HG02571 (cell line): ENCODE measurements at regions not wholly inside any gene's neighbourhood (a gene's known extent, or its start where the extent isn't known, plus 50 kb on each side); places are given as distances from the start of the nearest gene placed in this dataset.

Experiments
- ATAC-seq: cut with Tn5 transposase; IDR thresholded peaks from one replicate; pipeline ENCODE4 v1.9.1; 2021; ENCODE audit warnings: mild to moderate bottlenecking, moderate library complexity; ENCODE audit not compliant: unreplicated experiment

- no peak for ATAC-seq
Observed at GRCh38 chr6:113381232-113381631, 475.9 kb upstream of the MARCKS start.

- no peak for ATAC-seq
Observed at GRCh38 chr6:113381959-113382358, 475.2 kb upstream of the MARCKS start.

DNA sequence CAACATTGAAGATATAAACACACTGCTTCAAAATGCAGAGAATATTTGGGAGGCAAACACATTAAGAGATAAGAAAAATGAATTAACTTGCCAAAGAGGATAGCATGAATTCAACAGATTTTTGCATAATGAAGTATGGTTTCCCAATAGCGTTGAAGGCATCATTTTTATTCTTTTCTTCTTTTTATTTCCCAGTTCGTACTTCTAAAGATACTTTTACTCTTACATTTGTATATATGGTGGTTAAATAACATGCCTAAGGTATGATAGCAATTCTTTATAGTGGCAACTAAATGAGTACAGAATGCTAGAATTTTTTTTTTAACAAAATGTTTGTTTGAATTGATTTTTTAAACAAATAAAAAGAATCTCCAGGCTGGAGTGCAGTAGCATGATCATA lies 473.4 kb upstream of the MARCKS start:
- no peak for ATAC-seq

DNA sequence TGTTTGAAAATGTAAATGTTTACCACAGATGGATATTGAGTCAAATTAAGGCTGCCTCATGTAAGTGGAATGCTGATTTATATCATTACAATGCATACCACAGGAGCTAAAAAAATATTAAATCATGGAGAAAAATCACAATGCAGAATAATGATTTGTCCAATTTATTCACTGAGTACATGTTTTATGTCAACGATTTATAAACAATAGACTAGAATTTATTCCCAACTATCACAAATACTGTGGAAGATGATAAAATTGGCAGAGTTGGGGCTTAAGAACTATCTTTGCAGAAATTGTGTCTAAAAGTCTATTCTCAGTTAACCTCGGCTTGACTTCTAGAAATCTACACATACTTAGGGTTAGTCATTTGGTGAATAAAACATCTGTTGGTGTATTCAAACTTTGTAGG lies 472.1 kb upstream of the MARCKS start:
- no peak for ATAC-seq

DNA sequence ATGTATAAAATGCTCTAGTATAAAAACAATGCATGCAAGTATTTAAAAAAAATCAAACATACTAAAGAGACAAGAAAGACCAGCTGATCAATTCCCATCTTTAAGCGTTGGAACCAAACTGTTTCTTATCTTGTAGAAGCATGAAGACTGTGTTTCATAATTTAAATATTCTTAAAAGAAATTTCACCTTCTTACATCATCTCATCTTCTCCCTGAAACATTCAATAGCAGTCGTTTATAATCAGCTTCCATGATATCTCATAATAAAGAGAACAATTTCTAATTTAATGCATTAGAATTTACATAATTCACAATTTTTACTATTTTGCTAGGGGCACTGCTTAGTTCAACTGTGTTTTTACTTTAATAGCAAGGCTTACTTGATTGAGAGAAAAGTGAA lies 468.1 kb upstream of the MARCKS start:
- ATAC-seq = no peak

DNA sequence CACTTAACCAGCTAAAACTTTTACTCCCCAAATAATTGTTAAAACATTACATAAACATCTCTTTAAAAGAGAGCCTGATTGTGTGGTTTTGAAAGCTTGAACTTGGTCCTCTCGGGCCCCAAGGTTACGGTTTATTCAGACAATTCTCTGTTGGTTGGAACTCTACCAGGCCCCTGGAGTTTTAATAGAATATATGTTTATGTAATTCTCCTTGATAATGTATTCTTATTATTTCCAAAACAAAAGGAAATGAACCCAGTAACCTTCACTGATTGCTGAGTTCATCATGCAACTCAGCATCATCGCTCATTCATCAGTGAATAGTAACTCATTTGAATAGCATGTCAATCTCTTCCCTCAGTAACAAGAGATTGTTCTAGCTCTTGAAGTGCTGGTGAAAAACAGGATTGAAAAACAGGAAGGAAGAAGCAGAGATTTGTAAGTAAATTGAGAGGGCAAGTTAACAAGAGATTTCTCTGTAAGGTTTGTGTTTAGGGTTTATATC lies 464.5 kb upstream of the MARCKS start:
- ATAC-seq = no peak

DNA sequence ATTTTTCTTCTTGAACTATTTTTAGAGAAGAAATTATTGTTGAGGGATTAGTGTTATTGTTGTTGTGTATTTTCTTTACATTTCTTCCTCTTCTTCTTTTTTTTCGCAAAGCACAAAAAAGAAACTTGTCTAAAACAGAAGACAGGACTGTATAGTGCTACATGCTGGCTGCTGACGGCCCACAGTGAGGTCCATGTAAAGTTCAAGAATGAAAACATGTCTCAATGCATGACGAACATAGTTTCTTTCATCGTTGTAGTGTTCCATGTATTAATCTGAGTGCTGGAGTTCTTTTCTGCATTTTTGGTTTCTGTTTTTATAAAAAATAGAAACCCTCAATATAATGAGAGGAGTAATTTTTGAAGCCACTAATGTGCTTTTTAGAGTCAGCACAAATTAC lies 462.9 kb upstream of the MARCKS start:
- ATAC-seq = no peak

GRCh38 chr6:113394729-113395128 lies 462.4 kb upstream of the MARCKS start:
- ATAC-seq = no peak

DNA sequence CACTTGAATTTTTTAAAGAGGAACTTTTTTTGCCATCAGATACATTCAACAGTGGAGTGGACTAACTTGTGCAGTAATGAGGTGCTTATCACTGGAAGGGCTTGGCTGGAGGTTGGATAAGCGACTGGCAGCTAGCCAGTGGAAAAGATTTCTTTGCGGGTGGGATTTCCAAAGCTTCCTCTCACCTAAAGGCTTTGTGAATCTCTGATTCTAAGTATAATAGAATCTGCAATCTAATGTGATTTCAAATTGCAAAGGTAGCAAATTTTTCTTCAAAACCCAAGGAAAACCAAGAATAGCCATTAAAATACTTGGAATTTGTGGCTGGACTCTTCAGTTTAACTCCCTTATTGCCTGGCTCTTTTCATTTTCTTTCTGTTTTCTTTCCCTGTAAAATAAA lies 460.4 kb upstream of the MARCKS start:
- ATAC-seq = no peak

GRCh38 chr6:113397236-113397635 lies 459.9 kb upstream of the MARCKS start:
- ATAC-seq = no peak

- ATAC-seq = no peak
Observed at GRCh38 chr6:113401231-113401630, 455.9 kb upstream of the MARCKS start.

- no peak for ATAC-seq
Observed at GRCh38 chr6:113402544-113402943, 454.6 kb upstream of the MARCKS start.

DNA sequence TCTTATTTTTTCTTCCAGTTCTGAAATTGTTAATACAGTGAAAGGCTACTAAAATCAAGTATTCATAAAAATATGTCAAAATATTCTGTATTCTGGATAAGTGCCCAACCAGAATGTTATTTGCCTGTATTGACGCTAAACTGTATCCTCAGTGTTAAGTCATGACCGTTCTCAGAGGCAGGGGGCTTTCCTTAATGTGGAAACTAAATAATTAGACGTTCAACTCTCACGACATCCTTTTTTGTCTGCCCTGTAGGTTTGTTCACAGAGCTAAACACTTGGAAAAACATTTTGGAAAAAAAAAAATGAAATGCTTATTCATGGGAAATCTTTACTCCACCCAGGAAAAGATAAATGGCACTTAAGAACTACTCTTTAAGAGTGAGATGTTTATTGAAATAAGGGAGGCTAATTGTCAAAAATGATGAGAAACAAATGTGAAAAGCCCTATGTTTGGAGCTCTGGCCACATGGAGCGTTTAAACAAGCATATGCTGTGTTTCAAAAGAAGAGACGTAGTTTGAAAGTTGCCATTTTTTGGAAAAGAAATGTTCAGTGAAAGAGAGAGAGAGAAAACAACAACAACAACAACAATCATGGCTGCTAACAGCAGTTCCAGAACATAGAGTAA lies 453.1 kb upstream of the MARCKS start:
- no peak for ATAC-seq

DNA sequence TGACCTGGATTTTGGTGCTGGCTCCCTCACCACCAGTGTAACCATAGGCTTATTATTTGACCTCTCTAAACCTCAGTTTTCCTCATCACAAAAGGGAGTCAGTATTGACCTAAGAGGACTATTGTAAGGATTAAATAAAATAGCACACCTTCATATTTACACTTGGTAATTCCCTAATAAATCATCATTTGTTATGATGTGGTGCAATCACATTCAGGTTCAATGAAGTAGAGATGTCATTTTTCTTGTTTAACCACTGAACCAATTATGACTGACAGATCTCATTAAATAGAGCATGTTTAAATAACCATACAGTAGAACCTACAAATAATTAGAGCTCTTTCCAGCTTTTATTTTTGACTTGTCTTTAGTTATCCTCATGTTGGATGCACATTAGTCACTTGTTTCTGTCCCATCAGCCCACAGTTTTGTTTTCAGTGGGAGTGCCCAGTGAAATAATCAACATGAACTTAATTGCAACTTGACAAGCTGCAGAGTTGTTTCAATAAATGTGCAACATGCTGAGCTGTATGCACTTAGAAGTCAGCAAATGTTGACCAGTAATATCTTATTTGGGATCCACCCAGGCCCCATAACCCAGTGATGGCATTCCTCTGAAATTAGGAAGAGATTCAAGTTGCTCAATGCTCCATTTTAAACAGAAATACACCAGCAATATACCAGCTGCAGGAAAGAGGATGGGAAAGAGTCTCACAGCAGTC lies 451.7 kb upstream of the MARCKS start:
- no peak for ATAC-seq

DNA sequence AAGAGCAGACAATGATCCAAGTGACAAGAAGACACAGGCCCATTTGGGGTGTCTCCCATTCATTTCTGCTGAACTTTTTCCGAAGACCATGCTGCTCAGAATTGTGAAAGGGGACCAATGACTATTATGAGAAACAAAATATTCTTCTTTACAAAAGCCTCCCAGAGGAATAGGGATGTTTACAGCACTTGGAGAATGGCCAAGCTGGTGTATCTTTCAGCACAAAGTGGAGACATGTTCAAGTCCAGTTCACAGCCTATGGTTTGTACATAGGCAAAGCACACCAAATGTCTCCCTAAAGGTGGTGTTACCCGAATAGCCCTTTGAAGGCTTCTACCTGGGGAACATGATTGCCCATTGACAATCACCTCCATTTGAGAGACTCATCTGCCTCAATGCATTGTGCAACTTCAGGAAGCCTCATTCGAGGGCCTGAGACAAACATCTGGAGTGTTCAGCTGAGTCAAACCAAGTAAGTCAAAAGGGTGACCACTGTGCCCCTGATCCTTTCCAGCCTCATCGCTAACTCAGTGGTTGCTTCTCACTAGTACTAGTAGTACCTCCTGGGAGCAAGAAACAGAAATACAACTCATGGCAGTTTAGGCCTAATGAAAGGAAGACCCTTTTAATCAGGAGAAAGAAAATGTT lies 451.0 kb upstream of the MARCKS start:
- no peak for ATAC-seq

- ATAC-seq = no peak
Observed at GRCh38 chr6:113411011-113411410, 446.1 kb upstream of the MARCKS start.

DNA sequence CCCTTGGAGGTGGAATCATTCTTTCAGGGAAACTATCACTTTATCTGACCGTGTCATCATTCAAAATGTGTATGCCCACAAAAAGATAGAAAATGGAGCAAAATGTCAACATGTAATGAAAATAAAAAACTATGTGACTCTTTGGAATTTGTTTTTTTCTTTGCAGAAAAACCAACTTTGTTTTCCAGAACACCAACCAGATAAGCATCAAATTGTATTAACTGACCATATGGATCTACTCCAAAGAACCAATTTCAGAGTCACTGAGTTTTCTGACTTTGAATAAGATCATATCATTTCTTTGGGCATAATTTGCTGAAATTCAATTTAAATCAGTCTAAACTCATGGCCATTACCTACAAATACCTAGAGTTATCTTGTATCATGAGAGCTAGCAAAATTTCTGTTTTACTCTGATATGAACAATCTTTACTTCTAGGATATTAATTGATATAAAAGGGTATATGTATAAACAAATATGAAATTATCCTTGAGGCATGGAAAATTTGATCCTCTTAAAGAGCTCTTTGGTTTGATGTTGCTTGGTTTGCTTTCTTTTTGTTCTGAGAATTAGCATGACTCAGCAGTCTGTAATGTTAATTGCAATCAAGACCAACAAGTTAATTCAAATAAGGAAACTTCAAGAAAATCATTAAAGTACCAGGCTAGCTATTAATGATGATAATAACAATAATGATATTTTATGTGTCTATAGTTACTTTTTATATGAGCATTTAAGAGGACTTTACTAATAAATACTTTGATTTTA lies 444.4 kb upstream of the MARCKS start:
- ATAC-seq = no peak

- ATAC-seq = no peak
Observed at GRCh38 chr6:113414511-113414910, 442.6 kb upstream of the MARCKS start.

DNA sequence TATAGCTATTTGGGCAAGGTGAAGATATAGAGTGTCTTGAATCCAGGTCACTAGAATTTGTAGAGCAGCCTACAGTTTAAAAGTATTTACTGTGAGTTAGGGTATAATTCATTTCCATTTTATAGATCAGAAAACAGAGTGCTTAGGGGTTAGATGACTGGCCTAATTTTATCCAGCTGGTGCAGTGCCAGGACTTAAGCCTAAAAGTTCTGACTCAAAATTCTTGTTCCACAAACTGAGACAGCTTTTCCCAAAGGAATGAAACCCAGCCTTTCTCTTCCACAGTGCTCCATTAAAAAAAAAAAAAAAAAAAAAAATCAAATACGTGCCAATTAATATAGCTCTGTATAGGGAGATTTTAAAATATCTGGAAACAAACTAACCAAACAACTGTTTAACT lies 441.0 kb upstream of the MARCKS start:
- ATAC-seq = no peak

GRCh38 chr6:113420290-113420689 lies 436.9 kb upstream of the MARCKS start:
- no peak for ATAC-seq

DNA sequence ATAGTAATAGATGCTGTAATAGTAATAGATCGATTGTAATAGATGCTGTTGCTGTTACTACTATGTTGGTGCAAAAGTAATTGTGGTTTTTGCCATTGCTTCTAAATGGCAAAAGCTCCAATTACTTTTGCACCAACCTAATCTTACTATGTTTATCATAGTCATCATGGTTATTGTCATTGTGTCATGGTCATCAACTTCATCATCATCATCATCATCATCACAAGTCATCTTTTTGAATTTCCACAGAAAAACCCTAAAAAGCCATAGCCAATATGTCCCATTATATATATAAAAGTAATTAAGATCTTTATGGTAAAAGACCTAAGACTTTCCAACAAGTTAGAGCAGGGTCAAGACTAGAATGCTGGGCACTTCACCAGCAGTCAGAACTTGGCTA lies 435.1 kb upstream of the MARCKS start:
- ATAC-seq = no peak
